ENCODE measurements at regions not wholly inside any gene's neighbourhood (a gene's known extent, or its start where the extent isn't known, plus 50 kb on each side); places are given as distances from the start of the nearest gene placed in this dataset.

DNA sequence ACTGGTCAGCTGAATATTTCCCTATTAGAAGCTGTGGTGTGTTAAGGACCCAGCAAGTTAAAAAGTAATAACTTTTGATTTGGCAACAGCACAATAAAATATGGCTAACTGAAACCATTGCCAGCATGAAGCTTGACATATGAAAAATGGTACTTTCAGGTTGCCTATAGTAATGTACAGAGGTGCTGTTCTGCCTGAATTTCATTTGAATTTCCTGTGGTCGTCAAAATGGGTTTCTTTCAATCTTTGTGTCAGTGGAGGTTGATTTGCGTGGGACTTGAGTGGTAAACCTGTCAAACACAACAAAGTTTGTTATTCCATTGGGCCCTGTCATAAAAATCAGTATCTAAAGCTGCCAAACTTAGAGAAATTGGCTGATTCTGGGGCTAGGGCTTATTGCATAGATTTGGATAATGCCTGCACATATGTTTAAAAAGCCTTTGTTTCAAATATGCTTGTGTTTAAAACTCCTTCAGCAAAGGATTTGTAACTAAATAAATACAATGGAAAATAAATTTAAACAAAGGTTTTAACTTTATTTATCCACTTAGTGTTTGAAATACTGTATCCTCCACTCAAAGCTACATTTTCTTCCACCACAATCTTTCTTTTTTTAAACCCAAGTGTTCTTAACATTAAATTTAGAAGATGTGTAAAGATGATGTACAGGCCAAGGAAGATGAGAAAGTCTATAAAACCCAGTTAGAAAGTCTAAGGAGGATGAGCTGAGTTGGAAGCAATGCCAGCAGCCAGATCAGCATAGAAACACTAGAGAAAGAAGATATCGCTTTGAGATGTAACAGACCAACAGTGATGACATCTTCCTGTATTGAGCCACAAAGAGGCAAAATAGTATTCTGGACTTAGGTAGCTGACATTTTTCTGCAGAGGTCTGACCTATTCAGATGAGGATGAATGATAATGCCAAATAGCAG, 134.8 kb upstream of the GIMD1 start:
- no peak for DNase-seq (ENCODE audit: extremely low spot score)
- ChIA-PET CTCF (interaction anchor here (0.7 to 1.5 kb wide), 4 partner anchors 134 to 265 kb away, joined by 3 to 4 read pairs (median 4); partner anchors contain the start of gene TBCK), POLR2A (no interaction called here)
- no peak for TF ChIP-seq BHLHE40 (IDR thresholded peaks at IDR 0.05; ENCODE audit: borderline replicate concordance)
- TF ChIP-seq, protein P1, sequence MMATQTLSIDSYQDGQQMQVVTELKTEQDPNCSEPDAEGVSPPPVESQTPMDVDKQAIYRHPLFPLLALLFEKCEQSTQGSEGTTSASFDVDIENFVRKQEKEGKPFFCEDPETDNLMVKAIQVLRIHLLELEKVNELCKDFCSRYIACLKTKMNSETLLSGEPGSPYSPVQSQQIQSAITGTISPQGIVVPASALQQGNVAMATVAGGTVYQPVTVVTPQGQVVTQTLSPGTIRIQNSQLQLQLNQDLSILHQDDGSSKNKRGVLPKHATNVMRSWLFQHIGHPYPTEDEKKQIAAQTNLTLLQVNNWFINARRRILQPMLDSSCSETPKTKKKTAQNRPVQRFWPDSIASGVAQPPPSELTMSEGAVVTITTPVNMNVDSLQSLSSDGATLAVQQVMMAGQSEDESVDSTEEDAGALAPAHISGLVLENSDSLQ (IDR thresholded peaks at IDR 0.05), result peak; percentile 48
- TF ChIP-seq LEF1 (IDR thresholded peaks at IDR 0.05; ENCODE audit: borderline replicate concordance), result no peak
- no peak for TF ChIP-seq TARDBP (IDR thresholded peaks at IDR 0.05)
- TF ChIP-seq L3MBTL2 (conservative IDR thresholded peaks at IDR 0.05), result no peak

DNA sequence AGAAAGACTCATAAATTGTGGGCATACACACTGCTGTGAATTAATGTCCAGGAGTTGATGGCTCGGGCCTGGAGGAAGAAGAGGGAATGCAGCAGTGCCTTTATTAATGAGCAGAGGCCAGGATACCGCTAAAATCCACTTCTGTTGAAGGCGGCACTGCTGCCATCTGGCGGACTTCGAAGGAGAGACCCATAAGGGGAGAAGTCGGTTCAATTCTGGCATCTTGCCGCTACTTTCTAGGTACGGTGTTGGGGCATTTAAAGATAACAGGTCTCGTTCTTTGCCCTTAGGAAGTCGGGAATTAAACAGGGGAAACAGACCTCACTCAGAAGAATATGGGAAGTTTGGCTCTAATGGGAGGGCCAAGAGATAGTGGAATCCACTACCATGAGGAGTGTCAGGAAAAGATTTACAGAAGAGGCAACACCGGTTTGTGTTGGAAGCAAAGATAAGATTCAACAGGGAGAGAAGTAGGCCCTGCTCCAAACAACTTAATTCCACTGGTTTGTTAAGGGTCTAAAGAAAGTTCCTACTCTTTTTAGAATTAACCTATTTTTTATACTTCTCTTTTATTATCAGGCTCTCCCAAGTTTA, 133.6 kb upstream of the GIMD1 start:
- no peak for TF ChIP-seq SP1 (IDR thresholded peaks at IDR 0.05)
- TF ChIP-seq ZNF384 (IDR thresholded peaks at IDR 0.05), result no peak
- no peak for TF ChIP-seq FOXM1 (IDR thresholded peaks at IDR 0.05; ENCODE audit: borderline replicate concordance)
- TF ChIP-seq FOXK2 (IDR thresholded peaks at IDR 0.05), result no peak
- no peak for TF ChIP-seq NFRKB (IDR thresholded peaks at IDR 0.05)
- peak; percentile 64 for DNase-seq (ENCODE audit: extremely low spot score)

DNA sequence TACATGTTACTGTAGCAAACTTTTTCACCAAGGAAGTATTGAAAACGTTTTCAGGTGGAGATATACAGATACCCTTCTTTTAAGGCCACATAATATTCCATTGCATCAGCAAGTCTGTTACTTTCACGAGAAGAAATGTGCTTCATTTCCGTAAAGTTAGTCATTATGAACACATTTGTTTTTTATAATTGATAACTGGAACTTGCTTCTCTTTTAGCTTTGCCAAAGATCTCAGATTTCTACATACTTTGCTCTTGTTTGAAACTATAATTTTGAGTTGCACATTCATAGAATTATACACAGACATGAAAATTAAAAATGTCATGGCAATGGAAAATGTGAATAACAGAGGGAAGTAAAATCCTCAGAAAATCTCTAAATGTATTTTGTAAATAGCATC, 128.7 kb upstream of the GIMD1 start:
- no peak for DNase-seq (ENCODE audit: extremely low spot score)
- TF ChIP-seq CTBP1 (IDR thresholded peaks at IDR 0.05; ENCODE audit: borderline replicate concordance) (no peak), FOXM1 (IDR thresholded peaks at IDR 0.05; ENCODE audit: borderline replicate concordance) (no peak), FOXA1 (IDR thresholded peaks at IDR 0.05) (no peak), ARNT (IDR thresholded peaks at IDR 0.05) (no peak), HDGF (IDR thresholded peaks at IDR 0.05; ENCODE audit: borderline replicate concordance) (no peak), ZNF384 (IDR thresholded peaks at IDR 0.05) (no peak), ELF4 (IDR thresholded peaks at IDR 0.05) (no peak), L3MBTL2 (conservative IDR thresholded peaks at IDR 0.05) (no peak), BHLHE40 (IDR thresholded peaks at IDR 0.05; ENCODE audit: borderline replicate concordance) (no peak), FOXK2 (IDR thresholded peaks at IDR 0.05) (no peak), SUZ12 (IDR thresholded peaks at IDR 0.05) (no peak), SP1 (IDR thresholded peaks at IDR 0.05) (no peak), NFRKB (IDR thresholded peaks at IDR 0.05) (no peak), TARDBP (IDR thresholded peaks at IDR 0.05) (no peak), LEF1 (IDR thresholded peaks at IDR 0.05; ENCODE audit: borderline replicate concordance) (no peak)
- TF ChIP-seq, protein P1 (IDR thresholded peaks at IDR 0.05), result no peak
- POLR2A ChIA-PET, result no interaction called here
- CTCF ChIA-PET, result no interaction called here

More for the DNA sequence above, 133.6 kb upstream of the GIMD1 start:
- CTCF ChIA-PET, result no interaction called here
- POLR2A ChIA-PET, result no interaction called here

DNA sequence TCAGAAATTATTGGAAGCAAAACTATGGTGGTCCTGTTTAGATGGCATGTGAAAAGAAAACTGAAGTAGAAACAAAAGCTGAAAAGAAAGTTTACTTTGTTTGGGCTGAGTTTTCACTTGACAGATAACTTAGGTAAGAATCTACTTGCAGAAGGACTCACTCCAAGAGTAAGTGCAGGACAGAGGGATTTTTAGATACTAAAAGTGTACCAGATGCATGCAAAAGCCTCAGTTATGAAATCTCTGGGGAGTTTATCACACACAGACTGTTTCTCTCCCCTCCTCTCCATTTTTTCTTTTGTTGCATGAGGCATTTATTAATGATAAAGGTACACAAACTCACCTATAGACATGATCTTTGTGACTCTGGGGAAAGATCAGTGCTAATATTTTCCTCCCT, 127.5 kb upstream of the GIMD1 start:
- DNase-seq (ENCODE audit: extremely low spot score), result no peak
- TF ChIP-seq FOXA1 (IDR thresholded peaks at IDR 0.05) (no peak), ELF4 (IDR thresholded peaks at IDR 0.05) (no peak), L3MBTL2 (conservative IDR thresholded peaks at IDR 0.05) (no peak), LEF1 (IDR thresholded peaks at IDR 0.05; ENCODE audit: borderline replicate concordance) (no peak), SUZ12 (IDR thresholded peaks at IDR 0.05) (no peak), TARDBP (IDR thresholded peaks at IDR 0.05) (no peak), BHLHE40 (IDR thresholded peaks at IDR 0.05; ENCODE audit: borderline replicate concordance) (no peak), ARNT (IDR thresholded peaks at IDR 0.05) (no peak), FOXM1 (IDR thresholded peaks at IDR 0.05; ENCODE audit: borderline replicate concordance) (no peak)
- TF ChIP-seq, protein P1 (IDR thresholded peaks at IDR 0.05), result no peak
- ChIA-PET CTCF (no interaction called here), POLR2A (no interaction called here)

DNA sequence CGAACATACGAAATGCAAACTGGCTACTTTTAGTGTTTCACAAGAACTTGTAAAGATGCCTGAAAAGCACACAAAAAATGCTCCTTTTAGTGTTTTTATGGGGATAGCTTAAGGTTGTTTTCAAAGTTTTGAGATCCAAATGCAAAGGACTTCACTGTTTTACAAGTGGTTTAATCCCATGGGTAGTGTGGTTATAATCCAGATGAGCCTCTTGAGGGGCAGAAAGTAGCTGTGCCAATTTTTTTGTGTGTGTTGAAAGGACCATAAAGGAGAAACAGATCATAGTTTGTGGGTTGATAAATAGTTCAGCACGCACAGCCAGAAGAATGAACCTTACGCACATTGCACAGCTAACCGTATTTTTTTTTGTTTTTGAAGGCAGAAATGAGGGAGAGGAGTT, 126.9 kb upstream of the GIMD1 start:
- DNase-seq (ENCODE audit: extremely low spot score), result no peak
- ChIA-PET POLR2A (no interaction called here), CTCF (no interaction called here)

More for the DNA sequence above, 126.9 kb upstream of the GIMD1 start:
- no peak for TF ChIP-seq ELF4 (IDR thresholded peaks at IDR 0.05)
- TF ChIP-seq HDGF (IDR thresholded peaks at IDR 0.05; ENCODE audit: borderline replicate concordance), result no peak
- no peak for TF ChIP-seq FOXK2 (IDR thresholded peaks at IDR 0.05)
- no peak for TF ChIP-seq ARNT (IDR thresholded peaks at IDR 0.05)
- TF ChIP-seq SP1 (IDR thresholded peaks at IDR 0.05), result no peak
- TF ChIP-seq, protein P1 (IDR thresholded peaks at IDR 0.05), result no peak
- TF ChIP-seq FOXA1 (IDR thresholded peaks at IDR 0.05), result no peak
- no peak for TF ChIP-seq NFRKB (IDR thresholded peaks at IDR 0.05)
